HUES6 (cell line): ENCODE measurements at regions not wholly inside any gene's neighbourhood (a gene's known extent, or its start where the extent isn't known, plus 50 kb on each side); places are given as distances from the start of the nearest gene placed in this dataset.

Source experiments
- H3K27ac ChIP-seq: 2 replicates; pipeline ENCODE4 v1.7.0; 2013; ENCODE audit warnings: low read depth, mild to moderate bottlenecking, low read length, inconsistent platforms
- H3K27me3 ChIP-seq: 2 replicates; pipeline ENCODE4 v1.6.1; 2013; ENCODE audit warnings: low read length; ENCODE audit not compliant: control insufficient read depth, insufficient read depth
- H3K36me3 ChIP-seq: 2 replicates; pipeline ENCODE4 v1.6.1; 2013; ENCODE audit warnings: low read length; ENCODE audit not compliant: control insufficient read depth, insufficient read depth
- H3K4me1 ChIP-seq: 2 replicates; pipeline ENCODE4 v1.6.1; 2013; ENCODE audit warnings: low read length; ENCODE audit not compliant: control insufficient read depth, insufficient read depth
- H3K4me3 ChIP-seq: 2 replicates; pipeline ENCODE4 v1.5.1; 2013; ENCODE audit warnings: low read depth, low read length
- H3K9ac ChIP-seq: one replicate; pipeline ENCODE4 v1.6.1; 2013; ENCODE audit warnings: mild to moderate bottlenecking, low read length
- H3K9me3 ChIP-seq: 2 replicates; pipeline ENCODE4 v1.6.1; 2013; ENCODE audit warnings: low read depth, low read length; ENCODE audit not compliant: control insufficient read depth, insufficient read depth

DNA sequence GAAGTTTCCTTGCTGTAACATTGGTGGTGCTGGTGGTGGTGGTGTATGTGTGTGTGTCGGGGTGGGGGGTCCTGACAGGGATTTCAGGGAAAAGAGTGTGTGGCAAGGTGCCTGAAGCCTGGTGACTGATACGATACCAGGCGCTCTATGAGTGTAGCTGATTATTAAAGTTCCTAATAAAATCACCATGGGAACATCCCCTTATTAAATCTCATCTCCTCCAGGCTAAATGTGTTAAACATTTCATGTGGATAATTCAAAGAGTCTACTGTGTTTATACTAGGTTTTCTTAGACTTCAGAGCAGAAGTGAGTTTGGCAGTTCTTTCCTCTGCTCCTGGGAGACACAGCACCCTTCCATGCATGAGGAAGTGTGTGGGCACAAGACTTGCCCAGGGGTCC lies 82.0 kb downstream of the THNSL2 start:
- peaks cover 3% of the 10 kb centered on the region; the same call in 1 of the 2 replicates for H3K27me3 ChIP-seq
- no peak overlapping the region for H3K27ac ChIP-seq
- H3K9me3 ChIP-seq: no peaks in the 10 kb centered on the region

DNA sequence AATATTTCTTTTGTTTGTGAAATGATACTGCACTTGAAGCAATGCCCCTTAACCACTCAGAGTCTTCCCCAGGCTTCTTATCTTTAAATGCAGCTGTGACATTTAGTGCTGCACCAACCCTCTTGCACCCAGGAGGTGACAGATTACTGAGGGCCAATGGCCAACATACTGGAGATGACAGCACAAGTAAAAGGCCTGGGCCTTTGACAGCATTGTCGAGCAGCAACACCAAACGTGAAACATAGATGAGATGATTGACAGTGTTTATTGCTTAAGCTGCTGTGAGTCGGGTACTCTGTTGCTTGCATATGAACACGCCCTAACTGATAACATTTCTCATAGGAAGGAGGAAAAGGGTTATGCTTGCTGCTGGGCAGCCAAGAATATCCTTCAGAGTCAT lies 80.3 kb downstream of the THNSL2 start:
- Histone ChIP-seq H3K27me3 (peaks cover 3% of the 10 kb centered on the region; the same call in 1 of the 2 replicates), H3K9me3 (peaks cover 3% of the 10 kb centered on the region; the same call in 1 of the 2 replicates), H3K27ac (no peak overlapping the region), H3K9ac (no peak overlapping the region), H3K4me1 (no peaks in the 10 kb centered on the region; the same call in 1 of the 2 replicates), H3K4me3 (no peak overlapping the region), H3K36me3 (no peaks in the 10 kb centered on the region)

More for the DNA sequence above, 82.0 kb downstream of the THNSL2 start:
- Histone ChIP-seq H3K36me3 (no peaks in the 10 kb centered on the region), H3K4me3 (no peak overlapping the region), H3K9ac (no peak overlapping the region), H3K4me1 (no peaks in the 10 kb centered on the region; the same call in 1 of the 2 replicates)

- no peaks in the 10 kb centered on the region; the same call in 1 of the 2 replicates for H3K27me3 ChIP-seq
- no peaks in the 10 kb centered on the region; the same call in 1 of the 2 replicates for H3K4me1 ChIP-seq
- no peak overlapping the region for H3K27ac ChIP-seq
- H3K4me3 ChIP-seq: no peak overlapping the region
- H3K9ac ChIP-seq: no peak overlapping the region
- H3K36me3 ChIP-seq: no peaks in the 10 kb centered on the region
- peaks cover 21% of the 10 kb centered on the region for H3K9me3 ChIP-seq
These were observed 78.2 kb downstream of the THNSL2 start for GRCh38 chr2:88248280-88248828.

DNA sequence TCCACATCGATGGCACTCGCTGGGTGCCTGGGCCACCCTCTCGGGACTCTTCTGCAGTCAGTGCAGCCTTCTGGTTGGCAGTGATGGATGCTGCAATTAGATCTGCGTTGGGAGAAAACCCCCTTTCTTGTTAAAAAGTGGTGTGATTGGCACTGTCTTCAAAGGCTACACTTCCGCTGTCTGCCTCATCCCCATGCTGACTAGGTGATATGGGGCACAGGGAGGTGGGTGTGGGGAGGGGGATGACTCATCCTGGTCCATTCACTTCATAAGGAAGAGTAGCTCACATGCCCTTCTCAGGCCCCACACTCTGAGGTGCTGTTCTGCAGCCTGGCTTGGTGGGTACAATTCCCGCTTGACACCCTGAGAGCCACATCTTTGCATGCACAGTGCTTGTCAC lies 77.4 kb downstream of the THNSL2 start:
- Histone ChIP-seq H3K4me1 (no peaks in the 10 kb centered on the region; the same call in 1 of the 2 replicates), H3K4me3 (no peak overlapping the region), H3K9me3 (peaks cover 25% of the 10 kb centered on the region), H3K27ac (no peak overlapping the region), H3K9ac (no peak overlapping the region), H3K36me3 (no peaks in the 10 kb centered on the region), H3K27me3 (no peaks in the 10 kb centered on the region)

- Histone ChIP-seq H3K27ac (no peak overlapping the region), H3K36me3 (no peaks in the 10 kb centered on the region), H3K27me3 (no peaks in the 10 kb centered on the region), H3K4me3 (no peak overlapping the region), H3K9me3 (peaks cover 27% of the 10 kb centered on the region), H3K4me1 (no peaks in the 10 kb centered on the region; the same call in 1 of the 2 replicates), H3K9ac (no peak overlapping the region)
These were observed 75.0 kb downstream of the THNSL2 start for GRCh38 chr2:88245109-88245508.

DNA sequence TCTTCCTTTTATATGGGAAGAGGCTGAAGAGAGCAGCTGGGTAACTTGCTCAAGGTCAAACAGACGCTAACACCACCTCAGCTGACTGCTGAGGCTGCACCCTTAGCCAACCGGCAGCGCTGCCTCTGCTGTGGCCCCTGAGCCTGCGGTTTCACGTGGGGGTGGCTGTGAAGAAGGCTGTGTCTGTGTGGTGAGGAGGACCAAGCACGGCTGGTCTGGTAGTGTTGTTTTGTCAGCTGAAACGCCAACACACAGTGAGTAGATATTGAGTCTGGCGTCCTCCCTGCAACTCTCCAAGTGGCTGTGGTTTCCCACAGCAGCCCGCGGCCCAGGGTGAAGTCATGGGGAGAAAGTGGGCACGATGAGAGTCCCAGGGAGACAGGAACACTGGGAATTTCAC lies 69.6 kb downstream of the THNSL2 start:
- no peaks in the 10 kb centered on the region; the same call in 1 of the 2 replicates for H3K4me1 ChIP-seq
- no peak overlapping the region for H3K9ac ChIP-seq

GRCh38 chr2:88236666-88237065 lies 66.5 kb downstream of the THNSL2 start:
- Histone ChIP-seq H3K4me3 (no peak overlapping the region), H3K36me3 (no peaks in the 10 kb centered on the region), H3K9me3 (peaks cover 4% of the 10 kb centered on the region; the same call in 1 of the 2 replicates), H3K27ac (no peak overlapping the region), H3K27me3 (no peaks in the 10 kb centered on the region), H3K9ac (no peak overlapping the region), H3K4me1 (no peaks in the 10 kb centered on the region; the same call in 1 of the 2 replicates)

More for the DNA sequence above, 69.6 kb downstream of the THNSL2 start:
- Histone ChIP-seq H3K36me3 (no peaks in the 10 kb centered on the region), H3K4me3 (no peak overlapping the region), H3K27me3 (no peaks in the 10 kb centered on the region), H3K27ac (no peak overlapping the region), H3K9me3 (peaks cover 22% of the 10 kb centered on the region)
